Keratinocyte (primary cell): ENCODE measurements at regions not wholly inside any gene's neighbourhood (a gene's known extent, or its start where the extent isn't known, plus 50 kb on each side); places are given as distances from the start of the nearest gene placed in this dataset.

Experiments used
- EZH2 ChIP-seq: IDR thresholded peaks from one replicate; pipeline ENCODE4 v1.6.1; 2012; ENCODE audit warnings: inconsistent platforms, mild to moderate bottlenecking, low read length, moderate library complexity
- TF ChIP-seq, protein P1 (sequence below), 3 experiments: IDR thresholded peaks in 1 of 3; conservative IDR thresholded peaks in 1 of 3; optimal IDR thresholded peaks in 1 of 3; 2 replicates in 2 of 3; 3 replicates in 1 of 3; pipeline versions ENCODE3 to v1.5.1; 2011; ENCODE audit warnings: low read length in 3 of 3, mild to moderate bottlenecking in 3 of 3, moderate library complexity in 2 of 3, control low read depth in 1 of 3, inconsistent platforms in 1 of 3; ENCODE audit not compliant: insufficient read depth in 2 of 3; ENCODE audit errors: extremely low read depth in 1 of 3

DNA sequence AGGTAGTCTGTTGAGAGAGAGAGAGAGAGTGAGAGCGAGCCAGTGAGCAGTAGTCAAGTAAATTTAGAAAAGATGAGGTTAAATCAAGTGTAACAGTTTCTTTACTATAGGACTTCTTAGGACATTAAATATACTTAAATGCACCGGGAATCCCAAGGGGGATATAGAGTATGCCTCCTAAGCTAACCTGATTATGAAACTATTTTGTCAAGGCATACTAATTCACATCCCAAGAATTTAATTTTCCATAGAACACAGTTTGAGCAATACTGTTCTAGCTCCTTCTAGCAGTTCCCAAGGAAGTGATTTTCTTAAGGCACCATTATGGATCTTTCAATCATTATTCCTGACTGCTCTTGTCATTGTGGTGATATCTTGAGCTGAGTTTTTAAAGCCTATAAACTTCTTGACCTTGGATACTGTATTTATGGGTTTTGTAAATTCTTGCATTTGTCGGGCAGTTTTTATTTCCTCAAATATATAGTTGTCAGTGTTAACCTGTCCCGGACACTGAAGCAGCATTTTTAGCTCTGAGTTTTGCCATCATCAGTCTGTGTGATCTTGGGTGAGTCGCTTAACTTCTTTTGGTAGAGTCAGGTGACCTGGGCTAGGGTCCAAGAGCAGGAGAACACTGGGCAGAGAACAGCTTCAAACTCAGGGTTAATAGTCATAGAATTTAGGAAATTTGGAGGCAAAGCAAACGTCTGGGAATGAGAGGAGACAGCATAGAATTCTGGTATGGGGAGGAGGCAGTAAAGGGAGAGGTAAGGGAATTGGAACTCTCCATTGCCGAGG is 196.5 kb upstream of the FRMD6 start:
- TF ChIP-seq, protein P1, sequence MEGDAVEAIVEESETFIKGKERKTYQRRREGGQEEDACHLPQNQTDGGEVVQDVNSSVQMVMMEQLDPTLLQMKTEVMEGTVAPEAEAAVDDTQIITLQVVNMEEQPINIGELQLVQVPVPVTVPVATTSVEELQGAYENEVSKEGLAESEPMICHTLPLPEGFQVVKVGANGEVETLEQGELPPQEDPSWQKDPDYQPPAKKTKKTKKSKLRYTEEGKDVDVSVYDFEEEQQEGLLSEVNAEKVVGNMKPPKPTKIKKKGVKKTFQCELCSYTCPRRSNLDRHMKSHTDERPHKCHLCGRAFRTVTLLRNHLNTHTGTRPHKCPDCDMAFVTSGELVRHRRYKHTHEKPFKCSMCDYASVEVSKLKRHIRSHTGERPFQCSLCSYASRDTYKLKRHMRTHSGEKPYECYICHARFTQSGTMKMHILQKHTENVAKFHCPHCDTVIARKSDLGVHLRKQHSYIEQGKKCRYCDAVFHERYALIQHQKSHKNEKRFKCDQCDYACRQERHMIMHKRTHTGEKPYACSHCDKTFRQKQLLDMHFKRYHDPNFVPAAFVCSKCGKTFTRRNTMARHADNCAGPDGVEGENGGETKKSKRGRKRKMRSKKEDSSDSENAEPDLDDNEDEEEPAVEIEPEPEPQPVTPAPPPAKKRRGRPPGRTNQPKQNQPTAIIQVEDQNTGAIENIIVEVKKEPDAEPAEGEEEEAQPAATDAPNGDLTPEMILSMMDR (optimal IDR thresholded peaks at IDR 0.05 in 1 of 3, IDR thresholded peaks at IDR 0.05 in 1 of 3, conservative IDR thresholded peaks at IDR 0.05 in 1 of 3; ENCODE audit: extremely low read depth in 1 of 3, insufficient read depth in 2 of 3, low read length in 3 of 3), result no peak
- no peak for TF ChIP-seq EZH2
